ENCODE measurements at regions not wholly inside any gene's neighbourhood (a gene's known extent, or its start where the extent isn't known, plus 50 kb on each side); places are given as distances from the start of the nearest gene placed in this dataset.

- TF ChIP-seq FOSL1 (IDR thresholded peaks at IDR 0.05; ENCODE audit: insufficient read depth, low read depth, low read length): no peak
- no peak for TF ChIP-seq HDAC6 (IDR thresholded peaks at IDR 0.05; ENCODE audit: low read depth, low read length)
- no peak for TF ChIP-seq ATF2 (IDR thresholded peaks at IDR 0.05; ENCODE audit: low read length)
- TF ChIP-seq RFX5 (IDR thresholded peaks at IDR 0.05; ENCODE audit: borderline replicate concordance, low read depth, low read length): no peak
- no peak for TF ChIP-seq CTCF (IDR thresholded peaks at IDR 0.05; ENCODE audit: control extremely low read depth in 1 of 3, insufficient read depth in 1 of 3, low read depth in 1 of 3, low read length in 3 of 3)
- no peak for TF ChIP-seq TAF1 (IDR thresholded peaks at IDR 0.05; ENCODE audit: low read depth, low read length)
These were observed 162.5 kb upstream of the OLIG3 start for GRCh38 chr6:137656735-137657134.

All from H1 (cell line).